Heart right ventricle (tissue), 16 donors: ENCODE measurements at regions not wholly inside any gene's neighbourhood (a gene's known extent, or its start where the extent isn't known, plus 50 kb on each side); places are given as distances from the start of the nearest gene placed in this dataset.

Source experiments
- ATAC-seq, 8 donors: fragments of 200-7000 bp; cut with Tn5 transposase; one replicate each; pipeline ENCODE4 v1.9.1; 2020; ENCODE audit warnings: mild to moderate bottlenecking in 8 of 8, moderate library complexity in 8 of 8, moderate number of reproducible peaks in 1 of 8
- DNase-seq, 2 donors: peaks; one replicate each; pipeline ENCODE4 v3.0.0-alpha.2; 2020
- H3K27ac ChIP-seq, 10 donors: fragments of 200-600 bp; sonication (generic) in 2 of 10; one replicate each; pipeline versions ENCODE4 v1.5.0 to v1.8.0; 2020 to 2022; ENCODE audit warnings: mild to moderate bottlenecking in 3 of 10
- H3K27me3 ChIP-seq, 7 donors: fragments of 200-600 bp; one replicate each; pipeline ENCODE4 v1.8.0; 2021 to 2022; ENCODE audit warnings: mild to moderate bottlenecking in 2 of 7
- H3K36me3 ChIP-seq, 9 donors: fragments of 200-600 bp; sonication (generic) in 1 of 9; one replicate each; pipeline versions ENCODE4 v1.5.0 to v1.8.0; 2020 to 2022; ENCODE audit warnings: mild to moderate bottlenecking in 2 of 9
- H3K4me1 ChIP-seq, 9 donors: fragments of 200-600 bp; sonication (generic) in 1 of 9; one replicate each; pipeline versions ENCODE4 v1.5.0 to v1.8.0; 2020 to 2022; ENCODE audit warnings: mild to moderate bottlenecking in 4 of 9
- H3K4me3 ChIP-seq, 10 donors: fragments of 200-600 bp; sonication (generic) in 2 of 10; one replicate each; pipeline versions ENCODE4 v1.5.0 to v1.8.0; 2020 to 2022; ENCODE audit warnings: mild to moderate bottlenecking in 7 of 10, moderate library complexity in 2 of 10
- H3K9me3 ChIP-seq, 11 donors: fragments of 200-600 bp in 10 of 11; sonication (generic) in 2 of 11; one replicate each; pipeline versions ENCODE4 v1.5.0 to v1.8.0; 2013 to 2022; ENCODE audit warnings: mild to moderate bottlenecking in 2 of 11, control low read depth in 1 of 11, moderate library complexity in 1 of 11
- WGBS, 2 donors: extraction: QIAGEN DNeasy Blood & Tissue Kit; methylation state at CpG; one replicate each; pipeline ENCODE4 v1.1.7; 2013; ENCODE audit warnings: inconsistent platforms in 1 of 2; 5-methylcytosine and 5-hydroxymethylcytosine counted together
- intact Hi-C, 10 donors: fragments of 100-400 bp; cut with DNase I; formaldehyde crosslinking; loops; one replicate each; pipeline versions ENCODE4 v1.11.1 to v1.14.2; 2022
- TF ChIP-seq, protein P1 (sequence below), 9 donors: fragments of 200-600 bp; sonication (generic) in 2 of 9; IDR thresholded peaks; one replicate each; pipeline versions ENCODE4 v1.5.0 to v1.8.0; 2021 to 2022; ENCODE audit warnings: antibody characterized with exemption in 9 of 9, mild to moderate bottlenecking in 5 of 9, moderate library complexity in 1 of 9
- donor health status: Arrhythmogenic right ventricular cardiomyopathy.
- donor health status: ischemic (EF 13 %, LVEDD 7.1; RV severe dilation, severe dysfunction).
- donor health status: healthy with polysubstance abuse.
- donor health status: DM: no; HTN: yes; CAD: no.
- donor health status: DM: no; HTN: no; CAD: no.
- donor health status: ischemic (EF 25% LVEDD 6.9; RV normal size, moderate dysfunction).
- donor health status: ischemic (EF 25% LVEDD 5.7; RV mildly dilated, moderate dysfunction).
- donor health status: healthy.
- donor health status: DM: yes; HTN: yes; CAD: no.
- donor health status: Ischemic cardiomyopathy.
- donor health status: ischemic (EF 35%, LVEDD 5.7; RV mildly dilated, moderate dysfunction).
- donor health status: nonischemic (EF 11% LVEDD 7.7; RV severe dilation, severe dysfunction).
- donor health status: DM: yes; HTN: yes; CAD: no.
- donor health status: PGD.
- donor health status: ischemic (EF 29% LVEDD 5.4; RV normal size, mild dysfunction).
- donor health status: nonischemic (EF 23%, LVEDD 6.1; RV moderate dilation, normal function).

DNA sequence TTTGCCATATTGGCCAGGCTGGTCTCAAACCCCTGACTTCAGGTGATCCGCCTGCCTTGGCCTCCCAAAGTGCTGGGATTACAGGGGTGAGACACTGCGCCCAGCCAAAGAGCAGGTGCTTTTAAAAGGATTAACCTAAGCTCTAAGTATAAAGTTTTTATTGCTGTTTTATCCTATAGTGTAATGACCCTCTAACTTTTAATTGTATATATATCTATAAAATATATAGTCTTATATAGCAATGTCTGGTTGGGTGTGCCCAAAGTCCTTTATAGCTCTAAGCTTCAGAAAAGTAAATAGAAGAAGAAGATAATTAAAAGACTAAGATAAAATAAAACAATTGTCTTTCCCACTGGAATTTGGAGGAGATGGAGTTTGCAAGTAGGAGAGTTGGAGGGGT lies 73.8 kb upstream of the ATP5PO start:
- Histone ChIP-seq H3K27me3 (no peaks in the 10 kb centered on the region), H3K4me3 (no peak overlapping the region), H3K27ac (no peak overlapping the region), H3K36me3 (no peaks in the 10 kb centered on the region), H3K9me3 (peaks cover 0 to 4% (median 0%) of the 10 kb centered on the region in 11 donors), H3K4me1 (peaks cover 0 to 15% (median 0%) of the 10 kb centered on the region in 9 donors)
- intact Hi-C loops = no loop called here
- TF ChIP-seq, protein P1, sequence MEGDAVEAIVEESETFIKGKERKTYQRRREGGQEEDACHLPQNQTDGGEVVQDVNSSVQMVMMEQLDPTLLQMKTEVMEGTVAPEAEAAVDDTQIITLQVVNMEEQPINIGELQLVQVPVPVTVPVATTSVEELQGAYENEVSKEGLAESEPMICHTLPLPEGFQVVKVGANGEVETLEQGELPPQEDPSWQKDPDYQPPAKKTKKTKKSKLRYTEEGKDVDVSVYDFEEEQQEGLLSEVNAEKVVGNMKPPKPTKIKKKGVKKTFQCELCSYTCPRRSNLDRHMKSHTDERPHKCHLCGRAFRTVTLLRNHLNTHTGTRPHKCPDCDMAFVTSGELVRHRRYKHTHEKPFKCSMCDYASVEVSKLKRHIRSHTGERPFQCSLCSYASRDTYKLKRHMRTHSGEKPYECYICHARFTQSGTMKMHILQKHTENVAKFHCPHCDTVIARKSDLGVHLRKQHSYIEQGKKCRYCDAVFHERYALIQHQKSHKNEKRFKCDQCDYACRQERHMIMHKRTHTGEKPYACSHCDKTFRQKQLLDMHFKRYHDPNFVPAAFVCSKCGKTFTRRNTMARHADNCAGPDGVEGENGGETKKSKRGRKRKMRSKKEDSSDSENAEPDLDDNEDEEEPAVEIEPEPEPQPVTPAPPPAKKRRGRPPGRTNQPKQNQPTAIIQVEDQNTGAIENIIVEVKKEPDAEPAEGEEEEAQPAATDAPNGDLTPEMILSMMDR (IDR thresholded peaks at IDR 0.05) = no peak
- ATAC-seq = no peak
- no peak for DNase-seq
- WGBS, 2 donors = 94 to 99% methylated on average over 2 of the region's 2 CpGs

- Histone ChIP-seq H3K4me3 (no peak overlapping the region), H3K4me1 (peaks cover 0 to 7% (median 0%) of the 10 kb centered on the region in 9 donors), H3K27me3 (no peaks in the 10 kb centered on the region), H3K27ac (no peak overlapping the region), H3K9me3 (peaks cover 0 to 4% (median 0%) of the 10 kb centered on the region in 11 donors), H3K36me3 (no peaks in the 10 kb centered on the region)
- DNase-seq (no peak), ATAC-seq (no peak)
- intact Hi-C loops = no loop called here
- TF ChIP-seq, protein P1 (IDR thresholded peaks at IDR 0.05) = no peak
- WGBS, 2 donors = 81% methylated on average over 10 of the region's 10 CpGs
Measured at GRCh38 chr21:33988237-33989017, 72.8 kb upstream of the ATP5PO start.

DNA sequence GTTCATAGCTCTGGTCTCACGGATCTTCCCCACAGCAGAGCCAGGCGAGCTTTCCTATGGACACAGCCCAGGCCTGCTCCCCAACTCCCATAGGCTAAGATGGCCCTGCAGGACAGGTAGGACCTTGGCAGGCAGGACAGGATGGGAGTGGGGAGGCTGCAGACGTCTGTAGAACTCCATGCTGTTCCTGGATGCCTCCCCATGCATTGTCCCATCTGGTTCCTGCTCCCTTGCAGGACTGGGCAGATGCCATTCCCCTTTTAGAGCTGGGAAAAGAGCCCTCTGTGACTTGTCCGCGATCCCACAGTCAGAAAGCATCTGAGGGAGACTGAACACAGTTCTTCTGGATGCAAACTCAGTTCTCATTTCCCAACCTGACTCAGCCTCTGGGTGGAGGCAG lies 71.9 kb upstream of the ATP5PO start:
- H3K4me1 ChIP-seq = peaks cover 0 to 6% (median 0%) of the 10 kb centered on the region in 9 donors
- ATAC-seq = no peak
- WGBS, 2 donors = 88 to 93% methylated on average over 5 of the region's 5 CpGs
- no peaks in the 10 kb centered on the region for H3K36me3 ChIP-seq
- no peak overlapping the region for H3K4me3 ChIP-seq
- intact Hi-C loops = loop anchor here in 1 of 10 donors (2.0 kb wide), 1 partner anchor 37 kb away; no protein-coding TSS in a partner anchor
- H3K9me3 ChIP-seq = peaks cover 0 to under 1% (median 0%) of the 10 kb centered on the region in 11 donors
- TF ChIP-seq, protein P1 (IDR thresholded peaks at IDR 0.05) = no peak
- H3K27ac ChIP-seq = no peak overlapping the region
- no peaks in the 10 kb centered on the region for H3K27me3 ChIP-seq
- no peak for DNase-seq

- peaks cover 0 to 5% (median 0%) of the 10 kb centered on the region in 9 donors for H3K4me1 ChIP-seq
- no peak overlapping the region for H3K27ac ChIP-seq
Measured at GRCh38 chr21:33985117-33986050, 69.8 kb upstream of the ATP5PO start.

More at GRCh38 chr21:33985117-33986050, 69.8 kb upstream of the ATP5PO start:
- Histone ChIP-seq H3K4me3 (no peak overlapping the region), H3K9me3 (peaks cover 0 to 5% (median 0%) of the 10 kb centered on the region in 11 donors), H3K36me3 (no peaks in the 10 kb centered on the region), H3K27me3 (no peaks in the 10 kb centered on the region)
- intact Hi-C loops = loop anchor here in 1 of 10 donors (2.0 kb wide), 1 partner anchor 39 kb away; no protein-coding TSS in a partner anchor
- no peak for ATAC-seq
- WGBS, 2 donors = 84 to 86% methylated on average over 17 of the region's 17 CpGs
- TF ChIP-seq, protein P1 (IDR thresholded peaks at IDR 0.05) = no peak
- DNase-seq = no peak
